ENCODE measurements at regions not wholly inside any gene's neighbourhood (a gene's known extent, or its start where the extent isn't known, plus 50 kb on each side); places are given as distances from the start of the nearest gene placed in this dataset.

DNA sequence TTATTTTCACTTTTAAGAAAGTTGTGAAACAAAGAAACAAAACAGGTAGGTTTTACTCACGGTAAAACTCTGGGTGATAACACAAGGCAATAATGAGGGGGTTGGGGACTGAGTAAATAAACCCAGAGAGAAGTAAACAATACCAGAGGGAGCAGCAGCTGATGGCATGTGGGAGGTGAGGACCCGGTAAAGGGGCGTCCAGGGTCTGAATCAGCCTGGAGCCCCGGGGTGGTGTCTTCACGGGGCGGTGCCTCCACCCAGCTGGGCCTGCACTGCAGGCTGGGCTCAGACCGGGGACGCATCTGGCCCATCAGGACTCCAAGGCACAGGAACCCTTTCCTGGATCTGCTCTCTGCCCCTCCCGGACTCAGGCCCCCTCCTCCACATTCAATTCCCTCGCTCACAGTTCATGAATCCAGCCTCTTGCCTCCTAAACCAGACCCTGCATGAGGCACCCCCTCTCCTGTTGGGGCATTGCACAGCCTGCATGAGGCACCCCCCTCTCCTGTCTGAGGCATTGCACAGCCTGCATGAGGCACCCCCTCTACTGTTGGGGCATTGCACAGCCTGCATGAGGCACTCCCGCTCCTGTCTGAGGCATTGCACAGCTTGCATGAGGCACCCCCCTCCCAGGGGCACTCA lies 73.9 kb upstream of the MFGE8 start:
- Histone ChIP-seq H3K9ac (ENCODE audit: low read length) (no peak overlapping the region), H3K4me3 (ENCODE audit: low read length) (no peak overlapping the region), H3K27ac (ENCODE audit: low read depth, low read length) (no peak overlapping the region), H3K36me3 (ENCODE audit: control insufficient read depth, insufficient read depth, low read length) (no peaks in the 10 kb centered on the region), H3K27me3 (ENCODE audit: control insufficient read depth, insufficient read depth, low read length) (no peaks in the 10 kb centered on the region), H3K4me1 (ENCODE audit: control insufficient read depth, insufficient read depth, low read length) (no peaks in the 10 kb centered on the region)

DNA sequence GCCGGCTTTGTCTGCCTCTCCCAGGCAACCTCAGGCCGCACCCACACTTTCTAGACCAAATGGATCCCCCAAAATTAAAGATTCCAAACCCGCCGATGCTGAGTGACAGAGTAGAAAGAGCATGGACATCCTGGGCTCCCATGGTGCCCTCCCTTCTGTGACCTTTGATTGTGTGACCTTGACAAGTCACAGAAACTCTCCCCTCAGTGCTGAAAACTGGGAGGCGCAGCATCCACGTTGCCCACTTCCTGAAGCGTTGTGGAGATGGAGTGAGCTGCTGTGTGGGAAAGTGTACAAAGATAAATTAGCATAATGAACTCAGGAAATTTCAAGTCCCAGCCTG lies 74.4 kb upstream of the MFGE8 start:
- Histone ChIP-seq H3K27ac (ENCODE audit: low read depth, low read length) (no peak overlapping the region), H3K9ac (ENCODE audit: low read length) (no peak overlapping the region), H3K4me1 (ENCODE audit: control insufficient read depth, insufficient read depth, low read length) (no peaks in the 10 kb centered on the region), H3K27me3 (ENCODE audit: control insufficient read depth, insufficient read depth, low read length) (no peaks in the 10 kb centered on the region), H3K4me3 (ENCODE audit: low read length) (no peak overlapping the region), H3K36me3 (ENCODE audit: control insufficient read depth, insufficient read depth, low read length) (no peaks in the 10 kb centered on the region)

DNA sequence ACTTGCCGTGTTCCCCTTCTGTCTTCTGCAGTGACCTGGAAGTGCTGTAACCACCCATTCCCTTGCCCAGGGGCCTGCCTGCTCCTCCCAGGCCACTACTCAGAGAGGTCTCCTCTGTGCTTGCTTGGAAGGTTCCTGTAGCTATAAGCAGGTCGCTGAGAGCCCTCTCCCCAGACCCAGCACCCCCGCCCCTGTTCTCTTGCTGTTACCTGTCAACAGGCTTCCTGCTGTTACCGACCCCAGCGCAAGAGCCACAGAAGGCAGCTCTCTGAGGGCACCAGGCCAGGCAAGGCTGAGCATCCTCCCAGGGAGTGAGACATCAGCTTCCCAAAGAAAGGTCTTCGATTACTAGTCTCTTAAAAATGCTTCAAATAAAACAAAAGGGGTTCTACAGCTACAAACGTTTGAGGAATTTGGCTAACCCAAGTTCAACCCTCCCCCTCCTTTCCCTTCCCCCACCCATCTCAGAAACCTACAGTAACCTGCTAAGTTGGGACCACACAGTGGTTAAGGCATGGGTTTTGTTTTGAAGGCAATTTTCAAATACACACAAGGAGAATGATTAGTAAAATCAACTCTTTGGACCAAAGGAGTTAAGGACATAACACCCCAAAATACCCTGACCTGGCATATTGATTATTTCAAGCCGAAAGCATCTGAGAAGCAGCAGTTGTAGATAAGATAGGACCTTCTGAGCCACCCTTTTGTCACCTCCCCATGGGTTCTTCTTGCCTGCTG lies 74.9 kb upstream of the MFGE8 start:
- H3K36me3 ChIP-seq (ENCODE audit: control insufficient read depth, insufficient read depth, low read length), result no peaks in the 10 kb centered on the region
- H3K27me3 ChIP-seq (ENCODE audit: control insufficient read depth, insufficient read depth, low read length), result no peaks in the 10 kb centered on the region
- H3K9ac ChIP-seq (ENCODE audit: low read length), result no peak overlapping the region
- H3K4me3 ChIP-seq (ENCODE audit: low read length), result no peak overlapping the region
- no peaks in the 10 kb centered on the region for H3K4me1 ChIP-seq (ENCODE audit: control insufficient read depth, insufficient read depth, low read length)
- no peak overlapping the region for H3K27ac ChIP-seq (ENCODE audit: low read depth, low read length)

DNA sequence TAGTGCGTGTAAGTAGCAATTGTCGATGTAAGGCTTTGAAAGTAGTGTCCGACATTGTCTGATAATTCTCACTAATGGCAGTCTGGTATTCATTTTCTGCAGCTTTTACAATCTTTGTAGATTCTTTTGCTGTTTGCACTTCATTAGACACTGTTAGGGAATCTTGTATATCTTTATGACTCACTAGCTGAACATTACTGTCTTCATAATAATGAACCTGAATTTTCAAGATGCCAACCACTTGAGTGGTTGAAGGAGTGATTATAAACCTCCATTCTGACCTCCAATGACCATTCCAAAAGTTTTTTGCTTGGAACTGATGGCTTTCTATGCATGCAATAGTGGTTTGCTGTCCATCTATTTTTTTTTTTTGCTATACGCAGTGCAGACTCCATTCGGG lies 76.4 kb upstream of the MFGE8 start:
- Histone ChIP-seq H3K4me3 (ENCODE audit: low read length) (no peak overlapping the region), H3K36me3 (ENCODE audit: control insufficient read depth, insufficient read depth, low read length) (no peaks in the 10 kb centered on the region), H3K4me1 (ENCODE audit: control insufficient read depth, insufficient read depth, low read length) (no peaks in the 10 kb centered on the region), H3K27me3 (ENCODE audit: control insufficient read depth, insufficient read depth, low read length) (no peaks in the 10 kb centered on the region), H3K9ac (ENCODE audit: low read length) (no peak overlapping the region), H3K27ac (ENCODE audit: low read depth, low read length) (no peak overlapping the region)

DNA sequence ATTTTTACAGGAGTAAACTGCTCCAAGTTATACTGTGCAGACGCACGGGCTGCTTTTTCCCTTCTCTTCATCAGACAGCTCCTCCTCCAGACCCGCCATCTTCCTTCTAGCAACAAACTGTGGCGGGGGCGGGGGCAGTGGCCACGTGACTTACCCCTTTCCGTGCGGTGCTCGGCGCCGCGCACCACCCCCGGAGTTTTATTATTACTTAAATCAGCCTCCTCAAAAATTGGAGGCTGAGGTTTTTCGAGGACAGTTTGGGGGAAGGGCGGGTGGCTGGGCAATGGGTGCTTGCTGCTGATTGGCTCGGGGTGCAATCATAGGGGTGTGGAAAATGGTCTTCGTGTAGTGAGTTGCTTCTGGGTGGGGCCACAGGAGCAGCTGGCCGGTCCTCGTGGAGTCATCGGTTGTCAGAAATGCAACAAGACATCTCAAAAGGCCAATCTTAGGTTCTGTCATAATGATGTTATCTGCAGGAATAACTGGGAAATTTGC lies 77.1 kb upstream of the MFGE8 start:
- Histone ChIP-seq H3K4me3 (ENCODE audit: low read length) (peak overlapping the region; percentile 41), H3K27ac (ENCODE audit: low read depth, low read length) (no peak overlapping the region), H3K9ac (ENCODE audit: low read length) (no peak overlapping the region), H3K27me3 (ENCODE audit: control insufficient read depth, insufficient read depth, low read length) (no peaks in the 10 kb centered on the region), H3K36me3 (ENCODE audit: control insufficient read depth, insufficient read depth, low read length) (no peaks in the 10 kb centered on the region), H3K4me1 (ENCODE audit: control insufficient read depth, insufficient read depth, low read length) (no peaks in the 10 kb centered on the region)

DNA sequence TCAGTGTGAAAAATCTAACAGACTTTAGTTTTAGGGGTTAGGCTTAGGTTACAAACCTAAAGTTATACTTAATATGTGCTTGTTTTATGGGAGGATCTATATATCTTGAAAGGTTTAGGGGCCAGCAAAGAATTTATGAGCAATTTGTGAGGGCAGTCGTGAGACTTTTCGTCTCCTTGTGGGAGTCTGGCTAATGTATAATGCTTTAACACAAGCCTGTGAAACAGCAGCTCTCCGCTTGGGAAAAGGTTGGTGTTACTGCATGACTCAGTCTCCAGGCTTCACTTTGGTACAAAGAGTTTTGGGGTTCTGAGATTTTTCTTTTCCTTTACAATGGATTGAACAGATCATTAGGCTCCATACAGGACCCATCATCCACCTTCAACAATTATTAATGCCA lies 79.0 kb upstream of the MFGE8 start:
- H3K4me3 ChIP-seq (ENCODE audit: low read length), result no peak overlapping the region
- no peaks in the 10 kb centered on the region for H3K4me1 ChIP-seq (ENCODE audit: control insufficient read depth, insufficient read depth, low read length)
- H3K27me3 ChIP-seq (ENCODE audit: control insufficient read depth, insufficient read depth, low read length), result no peaks in the 10 kb centered on the region
- H3K27ac ChIP-seq (ENCODE audit: low read depth, low read length), result no peak overlapping the region
- no peak overlapping the region for H3K9ac ChIP-seq (ENCODE audit: low read length)
- H3K36me3 ChIP-seq (ENCODE audit: control insufficient read depth, insufficient read depth, low read length), result no peaks in the 10 kb centered on the region

DNA sequence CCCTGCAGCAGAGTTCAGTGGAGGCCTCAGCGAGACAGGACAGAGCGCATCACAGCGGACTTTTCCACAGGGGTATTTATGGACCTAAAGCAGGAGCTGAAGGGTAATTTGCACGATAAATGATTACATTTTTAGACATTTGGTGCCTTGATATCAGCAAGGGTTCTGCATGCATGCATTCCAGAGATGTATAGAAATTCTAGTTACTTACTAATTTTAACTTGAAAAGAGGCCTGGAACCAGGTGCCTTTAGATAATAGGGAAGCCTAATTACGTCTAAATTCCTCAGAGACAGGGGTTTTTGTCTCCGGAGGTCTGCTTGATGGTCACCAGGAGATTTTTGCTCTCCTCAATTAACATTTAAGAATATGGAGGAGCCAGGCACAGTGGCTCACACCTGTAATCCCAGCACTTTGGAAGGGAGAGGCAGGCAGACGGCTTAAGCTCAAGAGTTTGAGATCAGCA lies 79.8 kb upstream of the MFGE8 start:
- H3K27ac ChIP-seq (ENCODE audit: low read depth, low read length), result no peak overlapping the region
- no peaks in the 10 kb centered on the region for H3K27me3 ChIP-seq (ENCODE audit: control insufficient read depth, insufficient read depth, low read length)
- no peaks in the 10 kb centered on the region for H3K4me1 ChIP-seq (ENCODE audit: control insufficient read depth, insufficient read depth, low read length)
- no peak overlapping the region for H3K9ac ChIP-seq (ENCODE audit: low read length)
- H3K4me3 ChIP-seq (ENCODE audit: low read length), result no peak overlapping the region
- H3K36me3 ChIP-seq (ENCODE audit: control insufficient read depth, insufficient read depth, low read length), result no peaks in the 10 kb centered on the region

DNA sequence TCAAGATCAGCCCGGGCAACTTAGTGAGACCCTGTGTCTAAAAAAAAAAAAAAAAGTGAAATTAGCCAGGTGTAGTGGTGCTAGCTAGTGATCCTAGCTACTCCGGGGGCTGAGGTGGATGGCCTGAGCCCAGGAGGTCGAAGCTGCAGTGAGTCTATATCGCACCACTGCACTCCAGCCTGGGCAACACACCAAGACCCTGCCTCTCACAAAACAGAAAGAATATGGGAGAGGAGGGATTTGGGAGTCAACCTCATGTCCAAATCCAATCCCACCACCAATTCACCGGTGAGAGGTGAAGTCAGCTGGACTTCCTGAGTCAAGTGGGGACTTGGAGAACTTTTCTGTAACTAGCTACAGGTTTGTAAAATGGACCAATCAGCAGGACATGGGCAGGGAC lies 80.5 kb upstream of the MFGE8 start:
- no peak overlapping the region for H3K9ac ChIP-seq (ENCODE audit: low read length)
- no peaks in the 10 kb centered on the region for H3K36me3 ChIP-seq (ENCODE audit: control insufficient read depth, insufficient read depth, low read length)
- H3K4me3 ChIP-seq (ENCODE audit: low read length), result no peak overlapping the region
- no peak overlapping the region for H3K27ac ChIP-seq (ENCODE audit: low read depth, low read length)
- H3K27me3 ChIP-seq (ENCODE audit: control insufficient read depth, insufficient read depth, low read length), result no peaks in the 10 kb centered on the region
- no peaks in the 10 kb centered on the region for H3K4me1 ChIP-seq (ENCODE audit: control insufficient read depth, insufficient read depth, low read length)

DNA sequence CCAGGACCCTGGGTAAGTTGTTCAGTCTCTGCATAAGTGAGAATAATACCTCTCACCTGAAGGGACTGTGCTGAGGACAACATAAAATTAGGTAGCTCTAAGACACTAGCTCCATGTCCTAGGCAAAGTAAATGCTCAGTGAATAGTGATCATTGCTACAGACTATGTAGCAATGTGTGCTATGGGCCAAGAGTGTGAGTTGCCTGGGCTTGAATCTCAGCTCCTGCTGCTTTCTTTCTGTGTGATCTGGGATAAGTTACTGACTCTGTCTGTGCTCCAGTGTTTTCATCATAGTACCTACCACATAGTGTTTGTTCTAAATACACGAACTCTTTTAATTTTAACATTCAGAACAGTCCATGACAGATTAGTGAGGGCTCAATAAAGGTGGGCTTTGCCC lies 81.1 kb upstream of the MFGE8 start:
- no peak overlapping the region for H3K4me3 ChIP-seq (ENCODE audit: low read length)
- no peak overlapping the region for H3K9ac ChIP-seq (ENCODE audit: low read length)
- no peaks in the 10 kb centered on the region for H3K36me3 ChIP-seq (ENCODE audit: control insufficient read depth, insufficient read depth, low read length)
- H3K4me1 ChIP-seq (ENCODE audit: control insufficient read depth, insufficient read depth, low read length), result no peaks in the 10 kb centered on the region
- no peaks in the 10 kb centered on the region for H3K27me3 ChIP-seq (ENCODE audit: control insufficient read depth, insufficient read depth, low read length)
- H3K27ac ChIP-seq (ENCODE audit: low read depth, low read length), result no peak overlapping the region

DNA sequence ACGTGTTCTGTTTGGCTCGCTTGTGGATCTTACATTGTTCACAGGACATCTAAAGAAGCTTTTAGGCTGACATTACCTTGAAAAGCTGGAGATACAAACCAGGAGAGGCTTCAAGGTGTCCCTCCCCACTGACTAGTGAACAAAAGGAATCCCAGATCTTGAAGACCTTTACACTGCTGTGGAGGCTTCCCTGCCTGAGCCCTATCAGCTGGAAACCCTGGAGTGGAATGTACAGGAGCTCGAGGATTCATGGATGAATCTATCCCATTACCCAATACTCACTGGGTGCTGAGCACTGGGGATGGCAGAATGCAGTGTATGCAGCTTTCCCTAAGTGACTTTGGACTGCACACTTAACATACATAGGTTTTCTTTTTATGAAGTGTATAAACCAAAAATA lies 82.3 kb upstream of the MFGE8 start:
- Histone ChIP-seq H3K36me3 (ENCODE audit: control insufficient read depth, insufficient read depth, low read length) (no peaks in the 10 kb centered on the region), H3K4me1 (ENCODE audit: control insufficient read depth, insufficient read depth, low read length) (no peaks in the 10 kb centered on the region), H3K27me3 (ENCODE audit: control insufficient read depth, insufficient read depth, low read length) (no peaks in the 10 kb centered on the region), H3K27ac (ENCODE audit: low read depth, low read length) (no peak overlapping the region), H3K4me3 (ENCODE audit: low read length) (no peak overlapping the region), H3K9ac (ENCODE audit: low read length) (no peak overlapping the region)

DNA sequence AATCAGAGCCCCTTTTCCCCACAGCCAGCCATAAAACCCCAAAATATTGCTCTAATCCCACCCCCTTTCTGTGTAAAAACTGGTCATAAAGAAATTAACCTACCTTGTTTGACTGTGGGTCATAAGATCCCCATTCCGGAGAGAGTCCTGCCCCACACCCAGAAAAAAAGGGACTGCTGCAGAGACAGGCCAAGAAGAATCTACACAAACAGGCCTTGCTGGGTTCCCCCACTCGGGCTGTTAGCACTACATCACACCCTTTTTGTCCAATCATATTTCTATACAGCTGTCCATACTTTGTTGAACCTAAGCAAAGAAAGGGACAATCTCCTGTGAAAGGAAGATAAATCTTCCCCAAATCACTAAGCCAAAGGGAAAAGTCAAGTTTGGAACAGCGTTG lies 84.4 kb upstream of the MFGE8 start:
- Histone ChIP-seq H3K4me1 (ENCODE audit: control insufficient read depth, insufficient read depth, low read length) (no peaks in the 10 kb centered on the region), H3K36me3 (ENCODE audit: control insufficient read depth, insufficient read depth, low read length) (no peaks in the 10 kb centered on the region), H3K4me3 (ENCODE audit: low read length) (no peak overlapping the region), H3K9ac (ENCODE audit: low read length) (no peak overlapping the region), H3K27ac (ENCODE audit: low read depth, low read length) (no peak overlapping the region), H3K27me3 (ENCODE audit: control insufficient read depth, insufficient read depth, low read length) (no peaks in the 10 kb centered on the region)

DNA sequence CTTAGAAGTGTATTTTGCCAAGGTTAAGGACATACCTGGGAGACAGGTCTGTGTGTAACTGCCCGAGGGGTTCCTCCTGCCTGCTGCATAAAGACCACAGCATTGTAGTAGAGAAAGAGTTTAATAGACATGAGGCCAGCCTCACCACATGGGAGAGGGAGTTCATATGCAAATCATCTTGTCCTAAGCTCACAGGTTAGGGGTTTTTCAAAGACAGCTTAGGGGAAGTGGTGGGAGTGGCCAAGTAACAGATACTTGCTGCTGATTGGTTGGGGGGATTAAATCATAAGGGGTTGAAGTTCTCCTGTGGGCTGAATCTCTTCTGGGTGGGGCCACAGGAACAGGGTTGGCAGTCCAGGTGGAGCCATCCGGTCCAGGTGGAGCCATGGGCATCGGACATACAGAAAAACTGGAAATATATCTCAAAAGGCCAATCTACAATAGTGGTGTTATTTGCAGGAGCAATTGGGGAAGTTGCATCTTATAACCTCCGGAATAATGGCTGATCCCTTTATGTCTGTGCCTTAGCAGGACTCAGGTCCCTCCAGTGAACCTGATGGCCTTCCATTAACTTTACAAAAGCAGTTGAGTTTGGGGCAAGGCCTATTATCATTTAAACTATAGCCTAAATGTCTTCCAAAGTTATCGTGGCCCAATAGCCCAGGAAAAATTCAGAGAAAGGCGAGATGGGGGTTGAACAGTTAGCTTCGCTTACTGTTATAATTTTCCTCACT lies 86.0 kb upstream of the MFGE8 start:
- H3K4me3 ChIP-seq (ENCODE audit: low read length), result no peak overlapping the region

More for the DNA sequence above, 86.0 kb upstream of the MFGE8 start:
- no peaks in the 10 kb centered on the region for H3K4me1 ChIP-seq (ENCODE audit: control insufficient read depth, insufficient read depth, low read length)
- H3K9ac ChIP-seq (ENCODE audit: low read length), result no peak overlapping the region
- no peaks in the 10 kb centered on the region for H3K27me3 ChIP-seq (ENCODE audit: control insufficient read depth, insufficient read depth, low read length)
- no peak overlapping the region for H3K27ac ChIP-seq (ENCODE audit: low read depth, low read length)
- H3K36me3 ChIP-seq (ENCODE audit: control insufficient read depth, insufficient read depth, low read length), result no peaks in the 10 kb centered on the region

All from rectal smooth muscle tissue (tissue), 1 donor.